KOPT-K1 (cell line): ENCODE measurements at regions not wholly inside any gene's neighbourhood (a gene's known extent, or its start where the extent isn't known, plus 50 kb on each side); places are given as distances from the start of the nearest gene placed in this dataset.

Experiments used
- H3K27ac ChIP-seq: fragments of 200-600 bp; sonication (generic); 2 replicates; pipeline ENCODE4 v1.5.1; 2016; ENCODE audit warnings: antibody characterized with exemption, mild to moderate bottlenecking, low read depth, low read length; ENCODE audit not compliant: poor library complexity, severe bottlenecking
- H3K36me3 ChIP-seq: fragments of 200-600 bp; sonication (generic); 2 replicates; pipeline ENCODE4 v1.5.1; 2017; ENCODE audit warnings: antibody characterized with exemption, mild to moderate bottlenecking, low read length, moderate library complexity; ENCODE audit not compliant: insufficient read depth
- H3K9me3 ChIP-seq: fragments of 200-600 bp; sonication (generic); 2 replicates; pipeline ENCODE4 v1.5.1; 2017; ENCODE audit warnings: antibody characterized with exemption, low read length, mild to moderate bottlenecking; ENCODE audit not compliant: insufficient read depth, poor library complexity, severe bottlenecking

GRCh38 chr13:68304286-68304893 lies 1074.3 kb upstream of the PCDH9 start:
- Histone ChIP-seq H3K9me3 (no peaks in the 10 kb centered on the region), H3K36me3 (no peaks in the 10 kb centered on the region), H3K27ac (no peak overlapping the region)

- no peaks in the 10 kb centered on the region for H3K9me3 ChIP-seq
- H3K27ac ChIP-seq = no peak overlapping the region
- H3K36me3 ChIP-seq = no peaks in the 10 kb centered on the region
These were observed 1063.5 kb upstream of the PCDH9 start for GRCh38 chr13:68293631-68294030.

- no peaks in the 10 kb centered on the region for H3K9me3 ChIP-seq
- H3K36me3 ChIP-seq = no peaks in the 10 kb centered on the region
- no peak overlapping the region for H3K27ac ChIP-seq
These were observed 1062.5 kb upstream of the PCDH9 start for GRCh38 chr13:68292601-68293000.

- Histone ChIP-seq H3K27ac (no peak overlapping the region), H3K36me3 (no peaks in the 10 kb centered on the region), H3K9me3 (no peaks in the 10 kb centered on the region)
These were observed 1061.5 kb upstream of the PCDH9 start for GRCh38 chr13:68291595-68291994.

GRCh38 chr13:68275758-68276157 lies 1045.6 kb upstream of the PCDH9 start:
- no peak overlapping the region for H3K27ac ChIP-seq
- peaks cover 21% of the 10 kb centered on the region for H3K9me3 ChIP-seq
- H3K36me3 ChIP-seq = no peaks in the 10 kb centered on the region

GRCh38 chr13:68272652-68273051 lies 1042.5 kb upstream of the PCDH9 start:
- no peak overlapping the region for H3K27ac ChIP-seq
- peaks cover 21% of the 10 kb centered on the region for H3K9me3 ChIP-seq

GRCh38 chr13:68264692-68265091 lies 1034.6 kb upstream of the PCDH9 start:
- Histone ChIP-seq H3K36me3 (no peaks in the 10 kb centered on the region), H3K27ac (no peak overlapping the region), H3K9me3 (no peaks in the 10 kb centered on the region)

More at GRCh38 chr13:68272652-68273051, 1042.5 kb upstream of the PCDH9 start:
- H3K36me3 ChIP-seq = no peaks in the 10 kb centered on the region

GRCh38 chr13:68261105-68261504 lies 1031.0 kb upstream of the PCDH9 start:
- H3K27ac ChIP-seq = no peak overlapping the region
- H3K36me3 ChIP-seq = no peaks in the 10 kb centered on the region
- no peaks in the 10 kb centered on the region for H3K9me3 ChIP-seq

- Histone ChIP-seq H3K9me3 (no peaks in the 10 kb centered on the region), H3K36me3 (no peaks in the 10 kb centered on the region), H3K27ac (no peak overlapping the region)
These were observed 1027.1 kb upstream of the PCDH9 start for GRCh38 chr13:68257111-68257842.

GRCh38 chr13:68254151-68254550 lies 1024.0 kb upstream of the PCDH9 start:
- no peak overlapping the region for H3K27ac ChIP-seq
- H3K9me3 ChIP-seq = no peaks in the 10 kb centered on the region
- no peaks in the 10 kb centered on the region for H3K36me3 ChIP-seq

GRCh38 chr13:68234274-68234673 lies 1004.1 kb upstream of the PCDH9 start:
- Histone ChIP-seq H3K27ac (no peak overlapping the region), H3K9me3 (no peaks in the 10 kb centered on the region)

GRCh38 chr13:68232351-68233130 lies 1002.4 kb upstream of the PCDH9 start:
- Histone ChIP-seq H3K36me3 (no peaks in the 10 kb centered on the region), H3K27ac (no peak overlapping the region), H3K9me3 (no peaks in the 10 kb centered on the region)

More at GRCh38 chr13:68234274-68234673, 1004.1 kb upstream of the PCDH9 start:
- H3K36me3 ChIP-seq = no peaks in the 10 kb centered on the region

GRCh38 chr13:68214691-68215415 lies 984.7 kb upstream of the PCDH9 start:
- H3K9me3 ChIP-seq = no peaks in the 10 kb centered on the region
- no peak overlapping the region for H3K27ac ChIP-seq
- no peaks in the 10 kb centered on the region for H3K36me3 ChIP-seq

- no peak overlapping the region for H3K27ac ChIP-seq
- no peaks in the 10 kb centered on the region for H3K9me3 ChIP-seq
- H3K36me3 ChIP-seq = no peaks in the 10 kb centered on the region
These were observed 969.1 kb upstream of the PCDH9 start for GRCh38 chr13:68199271-68199670.

- no peak overlapping the region for H3K27ac ChIP-seq
- no peaks in the 10 kb centered on the region for H3K36me3 ChIP-seq
- no peaks in the 10 kb centered on the region for H3K9me3 ChIP-seq
These were observed 960.7 kb upstream of the PCDH9 start for GRCh38 chr13:68190818-68191217.
